Effector memory CD8-positive, alpha-beta T cell (primary cell): ENCODE measurements at regions not wholly inside any gene's neighbourhood (a gene's known extent, or its start where the extent isn't known, plus 50 kb on each side); places are given as distances from the start of the nearest gene placed in this dataset.

ENCODE experiments used
- ATAC-seq: fragments of 150-1000 bp; cut with Tn5 transposase; replicated peaks from 2 replicates; pipeline ENCODE4 v1.10.0; 2021; ENCODE audit warnings: mild to moderate bottlenecking, moderate library complexity
- DNase-seq, 3 experiments: peaks; one replicate each; pipeline ENCODE4 v3.0.0; 2021
- H3K27ac Mint-ChIP-seq, 2 donors: one replicate each; pipeline ENCODE4 v1.8.0; 2022; ENCODE audit warnings: mild to moderate bottlenecking in 2 of 2, mixed read lengths in 2 of 2, moderate library complexity in 2 of 2
- H3K27me3 Mint-ChIP-seq, 2 donors: one replicate each; pipeline ENCODE4 v1.8.0; 2022; ENCODE audit warnings: mixed read lengths in 2 of 2
- H3K36me3 Mint-ChIP-seq: one replicate; pipeline ENCODE4 v1.8.0; 2022; ENCODE audit warnings: mild to moderate bottlenecking, moderate library complexity, mixed read lengths; ENCODE audit not compliant: insufficient read depth
- H3K4me1 Mint-ChIP-seq, 2 donors: one replicate each; pipeline ENCODE4 v1.8.0; 2022; ENCODE audit warnings: low read depth in 2 of 2, mixed read lengths in 2 of 2
- H3K4me3 Mint-ChIP-seq, 2 donors: one replicate each; pipeline ENCODE4 v1.8.0; 2022; ENCODE audit warnings: mild to moderate bottlenecking in 2 of 2, mixed read lengths in 2 of 2, moderate library complexity in 2 of 2
- H3K9me3 Mint-ChIP-seq, 2 donors: one replicate each; pipeline ENCODE4 v1.8.0; 2022; ENCODE audit warnings: mixed read lengths in 2 of 2

DNA sequence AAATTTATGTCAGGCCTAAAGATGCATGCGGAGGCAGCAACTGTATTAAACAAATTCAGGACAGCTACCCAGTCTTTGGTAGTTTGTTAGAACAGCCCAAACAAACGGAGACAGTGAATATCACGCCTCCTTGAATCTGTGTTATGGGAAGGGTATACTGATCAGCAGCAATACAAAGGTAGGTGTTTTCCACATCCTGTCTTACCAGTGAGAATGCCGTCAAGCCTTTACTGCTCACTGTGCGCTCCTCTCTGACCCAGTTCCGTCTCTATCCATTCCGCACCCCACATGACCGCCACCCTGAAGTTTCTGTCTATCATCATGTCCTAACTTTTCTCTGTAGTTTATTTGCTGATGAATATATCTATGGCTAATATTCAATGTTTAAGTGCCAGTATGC lies 473.3 kb downstream of the LPIN1 start:
- Mint-ChIP-seq H3K27me3 (peaks cover 6 to 9% of the 10 kb centered on the region in 2 donors), H3K4me3 (no peak overlapping the region), H3K4me1 (peaks cover 3 to 12% of the 10 kb centered on the region in 2 donors), H3K36me3 (no peaks in the 10 kb centered on the region), H3K9me3 (peaks cover 3 to 12% of the 10 kb centered on the region in 2 donors), H3K27ac (peak overlapping the region in 1 of 2 donors; percentile 35)
- DNase-seq: no peak
- peak; percentile 99 for ATAC-seq

DNA sequence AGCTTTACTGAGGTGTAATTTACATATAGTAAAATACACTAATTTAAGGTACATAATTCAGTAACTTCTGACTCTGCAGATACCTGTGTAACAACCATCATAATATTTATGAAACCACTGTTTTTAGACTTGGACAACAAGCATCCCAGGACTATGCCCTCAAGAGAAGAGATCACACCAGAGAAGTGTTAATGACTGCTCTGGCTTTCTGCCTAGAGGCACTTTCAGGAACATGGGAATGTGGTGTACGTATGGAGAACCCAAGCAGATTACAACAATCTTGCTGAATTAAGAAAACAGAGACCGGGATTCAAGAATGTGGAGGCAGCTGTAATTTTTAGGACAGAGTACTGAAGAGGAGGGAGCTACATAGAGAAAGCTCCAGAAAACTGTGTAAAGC lies 475.2 kb downstream of the LPIN1 start:
- no peak overlapping the region for H3K4me3 Mint-ChIP-seq
- ATAC-seq (no peak), DNase-seq (no peak)
- H3K9me3 Mint-ChIP-seq: peaks cover 3 to 12% of the 10 kb centered on the region in 2 donors
- H3K27me3 Mint-ChIP-seq: peaks cover 6 to 9% of the 10 kb centered on the region in 2 donors
- H3K27ac Mint-ChIP-seq: no peak overlapping the region
- peaks cover 3 to 12% of the 10 kb centered on the region in 2 donors for H3K4me1 Mint-ChIP-seq
- no peaks in the 10 kb centered on the region for H3K36me3 Mint-ChIP-seq

DNA sequence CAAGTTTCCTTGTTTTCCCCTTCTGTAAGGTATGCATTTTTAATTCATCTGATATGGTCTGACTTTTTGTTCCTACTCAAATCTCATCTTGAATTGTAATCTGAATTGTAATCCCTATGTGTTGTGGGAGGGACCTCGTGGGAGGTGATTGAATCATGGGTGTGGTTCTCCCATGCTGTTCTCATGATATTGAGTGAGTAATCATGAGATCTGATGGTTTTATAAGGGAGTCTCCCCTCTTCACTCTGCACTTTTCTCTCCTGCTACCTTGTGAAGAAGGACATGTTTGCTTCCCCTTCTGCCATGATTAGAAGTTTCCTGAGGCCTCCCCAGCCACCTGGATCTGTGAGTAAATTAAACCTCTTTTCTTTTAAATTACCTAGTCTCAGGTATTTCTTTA lies 476.1 kb downstream of the LPIN1 start:
- no peak overlapping the region for H3K4me3 Mint-ChIP-seq
- H3K27me3 Mint-ChIP-seq: peaks cover 6 to 9% of the 10 kb centered on the region in 2 donors
- DNase-seq: no peak
- peaks cover 3 to 12% of the 10 kb centered on the region in 2 donors for H3K4me1 Mint-ChIP-seq
- H3K9me3 Mint-ChIP-seq: peaks cover 3 to 12% of the 10 kb centered on the region in 2 donors
- no peak for ATAC-seq
- H3K27ac Mint-ChIP-seq: no peak overlapping the region
- H3K36me3 Mint-ChIP-seq: no peaks in the 10 kb centered on the region

DNA sequence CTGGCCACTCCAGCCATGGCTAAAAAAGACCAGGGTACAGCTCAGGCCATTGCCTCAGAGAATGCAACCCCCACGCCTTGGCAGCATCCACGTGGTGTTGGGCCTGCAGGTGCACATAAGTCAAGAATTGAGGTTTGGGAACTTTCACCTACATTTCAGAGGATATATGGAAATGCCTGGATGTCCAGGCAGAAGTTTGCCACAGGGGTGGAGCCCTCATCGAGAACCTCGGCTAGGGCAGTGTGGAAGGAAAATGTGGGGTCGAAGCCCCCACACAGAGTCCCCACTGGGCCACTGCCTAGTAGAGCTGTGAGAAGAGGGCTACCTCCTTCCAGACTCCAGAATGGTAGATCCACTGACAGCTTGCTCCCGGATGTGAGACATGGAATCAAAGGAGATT lies 477.3 kb downstream of the LPIN1 start:
- ATAC-seq: no peak

DNA sequence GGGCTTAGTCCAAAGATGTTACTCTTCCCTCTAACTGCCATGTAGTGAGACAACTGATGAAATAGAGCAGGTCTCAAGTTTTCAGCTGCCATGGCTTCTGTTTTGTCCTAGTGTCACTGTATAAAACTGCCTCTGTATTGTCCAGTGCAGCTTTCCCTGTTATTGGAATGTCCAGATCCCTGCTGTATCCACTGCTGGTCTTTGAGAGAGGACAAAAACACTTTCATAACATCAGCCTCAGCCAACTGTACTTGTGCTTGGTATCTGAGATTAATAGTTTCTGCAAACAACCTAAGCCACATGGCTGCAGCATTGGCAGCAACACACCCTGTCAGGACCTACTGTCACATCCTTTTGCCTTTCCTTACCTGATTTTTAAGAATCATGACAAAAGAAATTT lies 480.2 kb downstream of the LPIN1 start:
- DNase-seq (no peak), ATAC-seq (no peak)
- Mint-ChIP-seq H3K36me3 (no peaks in the 10 kb centered on the region), H3K9me3 (peaks cover 3 to 12% of the 10 kb centered on the region in 2 donors), H3K27me3 (peaks cover 0 to 4% of the 10 kb centered on the region in 2 donors), H3K27ac (no peak overlapping the region), H3K4me1 (no peaks in the 10 kb centered on the region), H3K4me3 (no peak overlapping the region)

More for the DNA sequence above, 477.3 kb downstream of the LPIN1 start:
- Mint-ChIP-seq H3K4me1 (peaks cover 3 to 12% of the 10 kb centered on the region in 2 donors), H3K27me3 (peaks cover 5 to 13% of the 10 kb centered on the region in 2 donors), H3K27ac (no peak overlapping the region), H3K9me3 (peaks cover 3 to 12% of the 10 kb centered on the region in 2 donors), H3K36me3 (no peaks in the 10 kb centered on the region), H3K4me3 (no peak overlapping the region)
- no peak for DNase-seq

DNA sequence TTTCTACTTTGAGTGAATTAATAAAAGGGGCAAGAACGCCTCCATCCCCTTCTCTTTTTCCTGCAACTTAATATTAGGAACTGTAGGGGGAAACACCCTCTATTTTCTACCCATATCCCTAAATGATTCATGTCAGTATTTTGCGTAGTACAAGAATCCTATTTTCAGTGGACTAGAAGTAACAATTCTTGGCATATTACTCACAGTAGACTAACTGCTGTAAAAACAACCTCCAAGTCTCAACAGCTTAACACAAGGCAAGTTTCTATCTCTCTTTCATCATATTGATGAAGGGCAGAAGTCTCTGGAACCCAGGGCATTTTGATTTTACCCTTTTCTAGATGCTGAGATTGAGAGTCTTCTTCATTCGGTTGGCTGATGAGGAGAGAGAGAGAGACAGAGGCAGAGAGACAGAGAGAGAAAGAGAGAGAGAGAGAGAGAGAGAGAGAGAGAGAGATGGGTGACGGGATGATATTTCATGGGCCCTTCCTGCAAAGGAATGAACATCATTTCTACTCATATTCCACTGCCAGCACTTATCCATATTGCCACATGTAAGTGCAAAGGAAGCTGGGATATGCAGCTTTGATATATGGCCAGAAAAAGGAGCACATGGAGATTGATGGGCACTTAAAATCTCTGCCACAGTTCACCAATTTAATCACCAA lies 481.6 kb downstream of the LPIN1 start:
- Mint-ChIP-seq H3K27me3 (peaks cover 0 to 4% of the 10 kb centered on the region in 2 donors), H3K27ac (no peak overlapping the region), H3K9me3 (peaks cover 0 to 6% of the 10 kb centered on the region in 2 donors), H3K4me3 (no peak overlapping the region), H3K36me3 (no peaks in the 10 kb centered on the region), H3K4me1 (no peaks in the 10 kb centered on the region)
- no peak for DNase-seq
- ATAC-seq: no peak

DNA sequence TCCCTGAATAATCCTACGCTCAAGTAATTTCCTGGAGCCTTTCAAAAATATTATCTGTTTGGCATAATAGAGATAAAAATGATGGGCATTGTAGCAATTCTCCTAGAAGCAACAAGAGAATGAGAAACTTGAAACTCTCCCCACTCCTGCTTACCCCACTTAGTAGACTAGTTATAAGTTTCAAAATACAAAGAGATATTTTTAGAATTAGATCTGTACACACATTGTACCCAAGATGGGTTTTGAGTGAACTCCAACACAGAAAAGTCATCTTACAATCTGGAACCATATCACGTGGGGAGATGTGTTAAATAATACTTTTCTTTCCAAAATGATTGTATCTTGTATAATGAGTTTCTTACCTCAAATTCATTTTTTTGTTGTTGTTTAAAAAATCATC lies 484.9 kb downstream of the LPIN1 start:
- no peaks in the 10 kb centered on the region for H3K9me3 Mint-ChIP-seq
- H3K27me3 Mint-ChIP-seq: peaks cover 0 to 4% of the 10 kb centered on the region in 2 donors
- no peak overlapping the region for H3K27ac Mint-ChIP-seq
- no peak for ATAC-seq
- H3K4me1 Mint-ChIP-seq: no peaks in the 10 kb centered on the region
- DNase-seq: no peak
- no peaks in the 10 kb centered on the region for H3K36me3 Mint-ChIP-seq
- H3K4me3 Mint-ChIP-seq: no peak overlapping the region

DNA sequence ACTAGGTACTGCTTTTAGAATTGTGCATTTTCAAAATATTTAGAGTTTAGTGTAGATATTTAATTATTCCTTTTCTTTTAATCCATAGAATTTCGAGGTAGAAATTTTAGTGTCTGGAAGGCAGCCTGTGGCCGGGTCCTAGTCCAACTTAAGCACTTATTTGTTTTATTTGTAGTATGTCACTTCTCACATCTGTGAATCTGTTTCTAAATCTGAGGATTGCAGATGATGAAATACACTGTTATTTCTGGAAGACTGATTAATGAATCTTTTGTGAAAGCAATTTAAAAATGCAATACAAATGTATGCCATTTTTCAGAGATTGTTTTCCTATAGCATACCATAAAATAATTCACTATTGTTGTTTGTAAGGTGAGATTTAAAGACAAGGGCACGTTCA lies 483.9 kb upstream of the TRIB2 start:
- Mint-ChIP-seq H3K9me3 (no peaks in the 10 kb centered on the region), H3K36me3 (no peaks in the 10 kb centered on the region)

DNA sequence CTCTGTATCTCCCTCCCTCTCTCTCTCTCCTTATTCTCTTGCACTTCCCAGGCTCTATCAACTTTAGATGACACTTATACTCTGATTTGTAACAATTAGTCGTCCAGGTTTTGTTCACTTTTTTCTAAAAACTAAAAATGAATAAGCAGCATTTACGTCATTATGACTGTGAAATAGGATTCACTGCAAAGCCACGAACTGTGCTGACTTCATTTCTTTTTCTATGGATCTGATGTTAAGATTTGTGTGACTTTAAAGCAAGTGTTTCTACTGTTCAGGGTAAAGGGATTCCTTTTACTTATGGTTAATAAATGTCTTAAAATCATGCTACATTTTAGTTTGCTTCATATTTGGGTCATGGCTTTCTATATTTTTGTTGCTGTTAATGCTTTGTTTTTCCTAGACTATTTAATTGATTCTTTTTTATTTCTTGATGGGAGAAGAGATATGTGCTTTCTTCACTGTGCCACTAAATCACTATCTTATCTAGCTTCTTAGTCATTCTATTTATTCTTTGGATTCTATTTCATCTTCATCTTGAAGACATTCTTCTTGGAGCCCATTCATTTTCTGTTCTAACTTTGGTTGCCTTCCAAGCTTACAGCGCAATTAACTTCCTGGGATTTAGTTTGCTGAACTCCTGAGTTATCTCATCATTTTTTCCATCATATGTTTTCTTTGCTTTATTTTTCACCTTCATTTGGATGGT lies 480.4 kb upstream of the TRIB2 start:
- Mint-ChIP-seq H3K36me3 (no peaks in the 10 kb centered on the region), H3K4me1 (no peaks in the 10 kb centered on the region), H3K27me3 (no peaks in the 10 kb centered on the region), H3K9me3 (no peaks in the 10 kb centered on the region), H3K4me3 (no peak overlapping the region), H3K27ac (no peak overlapping the region)
- DNase-seq: no peak
- no peak for ATAC-seq

More for the DNA sequence above, 483.9 kb upstream of the TRIB2 start:
- DNase-seq (no peak), ATAC-seq (no peak)
- Mint-ChIP-seq H3K4me3 (no peak overlapping the region), H3K4me1 (no peaks in the 10 kb centered on the region), H3K27ac (no peak overlapping the region), H3K27me3 (peaks cover 0 to 4% of the 10 kb centered on the region in 2 donors)

DNA sequence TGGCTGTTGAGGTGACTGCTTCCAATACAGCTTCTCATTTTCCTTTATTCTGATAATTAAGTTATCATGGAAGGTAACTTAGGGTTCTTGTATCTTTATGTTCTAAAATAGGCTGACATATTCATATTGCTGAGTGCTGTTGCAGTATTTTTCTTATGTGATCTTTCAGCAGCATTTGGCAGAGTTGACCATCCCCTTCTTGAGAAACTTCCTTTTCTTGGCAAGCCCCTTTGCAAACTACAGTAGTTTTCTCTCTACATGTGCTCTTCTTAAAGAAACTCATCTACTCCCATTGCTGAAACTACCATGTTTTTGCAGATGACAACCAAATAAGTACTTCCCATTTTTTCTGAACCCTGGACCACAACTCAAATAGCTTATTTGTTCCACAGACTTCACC lies 476.5 kb upstream of the TRIB2 start:
- no peak overlapping the region for H3K4me3 Mint-ChIP-seq
- H3K4me1 Mint-ChIP-seq: no peaks in the 10 kb centered on the region
- H3K27me3 Mint-ChIP-seq: no peaks in the 10 kb centered on the region
- H3K36me3 Mint-ChIP-seq: no peaks in the 10 kb centered on the region
- ATAC-seq: no peak
- no peaks in the 10 kb centered on the region for H3K9me3 Mint-ChIP-seq
- no peak for DNase-seq
- H3K27ac Mint-ChIP-seq: no peak overlapping the region

DNA sequence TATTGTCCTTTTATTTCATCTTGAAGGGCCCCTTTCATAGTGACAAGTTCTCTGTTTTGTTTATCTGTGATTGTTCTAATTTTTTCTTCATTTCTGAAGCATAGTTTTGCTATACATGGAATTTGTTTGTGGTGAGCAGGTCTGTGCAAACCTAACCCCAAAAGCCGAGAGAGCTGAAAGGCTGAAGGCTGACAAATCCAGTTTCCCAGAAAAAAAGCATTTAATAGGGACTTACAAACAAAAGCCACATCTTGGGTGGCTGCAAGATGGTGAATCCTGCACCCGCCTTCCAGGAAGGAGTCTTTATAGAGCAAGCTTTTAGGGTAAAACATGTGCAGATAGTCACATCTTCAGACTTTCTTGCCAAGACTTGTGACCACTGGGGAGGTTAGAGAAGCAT lies 473.4 kb upstream of the TRIB2 start:
- no peaks in the 10 kb centered on the region for H3K36me3 Mint-ChIP-seq
- H3K4me3 Mint-ChIP-seq: no peak overlapping the region
- ATAC-seq (no peak), DNase-seq (no peak)
- no peaks in the 10 kb centered on the region for H3K4me1 Mint-ChIP-seq
- no peaks in the 10 kb centered on the region for H3K9me3 Mint-ChIP-seq
- peaks cover 0 to 5% of the 10 kb centered on the region in 2 donors for H3K27me3 Mint-ChIP-seq
- no peak overlapping the region for H3K27ac Mint-ChIP-seq

DNA sequence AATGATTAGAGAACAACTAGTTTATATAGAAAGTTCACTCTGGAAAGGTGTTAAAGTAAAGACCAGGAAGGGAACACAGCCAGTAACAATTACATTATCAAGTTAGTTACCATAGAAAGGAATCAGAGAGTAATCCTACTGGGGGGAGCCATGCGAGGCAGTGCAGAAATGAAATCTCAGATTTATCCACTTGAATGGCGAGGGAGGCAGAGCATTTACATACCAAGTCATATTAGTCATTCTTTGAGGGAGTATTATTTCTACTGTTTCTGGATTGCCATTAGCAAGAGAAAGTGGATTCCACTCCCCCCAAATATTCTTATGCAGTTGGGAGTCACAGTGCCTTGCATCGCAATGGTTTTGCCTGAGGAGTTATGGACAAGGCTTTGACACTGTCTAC lies 472.7 kb upstream of the TRIB2 start:
- Mint-ChIP-seq H3K36me3 (no peaks in the 10 kb centered on the region), H3K4me1 (no peaks in the 10 kb centered on the region), H3K27ac (no peak overlapping the region), H3K27me3 (peaks cover 0 to 5% of the 10 kb centered on the region in 2 donors), H3K4me3 (no peak overlapping the region), H3K9me3 (no peaks in the 10 kb centered on the region)
- no peak for DNase-seq
- ATAC-seq: no peak

DNA sequence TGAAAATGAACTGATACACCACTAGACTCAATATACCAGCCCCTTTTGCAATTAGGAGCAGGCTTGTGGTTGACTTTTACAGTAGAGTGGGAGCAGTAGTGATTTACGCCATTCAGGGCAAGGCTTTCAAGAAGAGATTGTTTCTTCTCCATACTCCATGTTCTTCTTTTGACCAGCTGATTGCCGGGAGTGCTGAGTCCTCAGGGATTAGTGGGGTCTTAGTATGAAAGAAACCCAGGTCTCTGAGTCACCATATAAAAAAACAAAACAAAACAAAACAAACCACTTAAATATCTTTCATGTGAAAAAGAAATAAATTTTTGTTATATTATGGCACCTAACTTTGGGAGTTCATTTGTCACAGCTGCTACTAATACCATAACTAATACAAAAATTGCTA lies 465.6 kb upstream of the TRIB2 start:
- Mint-ChIP-seq H3K27ac (no peak overlapping the region), H3K4me1 (no peaks in the 10 kb centered on the region), H3K36me3 (peaks cover 3% of the 10 kb centered on the region)

DNA sequence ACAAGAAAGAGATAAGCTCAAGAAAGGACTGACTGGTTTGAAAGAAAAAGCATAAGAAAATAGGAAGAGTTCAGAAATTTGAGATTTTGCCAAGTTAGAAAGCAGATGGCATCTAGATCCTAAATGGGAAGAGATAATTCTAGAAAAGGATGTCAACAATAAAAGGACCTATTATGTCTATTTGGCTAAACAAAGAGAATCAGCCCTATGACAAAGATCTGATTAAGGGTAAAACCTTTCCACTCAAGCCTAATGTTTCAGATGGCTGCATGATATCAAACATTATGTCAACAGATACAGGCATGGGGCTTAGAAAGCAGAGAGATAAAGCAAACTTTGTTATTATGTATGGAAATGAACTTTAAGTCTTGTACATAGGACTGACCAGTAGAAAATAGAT lies 465.0 kb upstream of the TRIB2 start:
- H3K36me3 Mint-ChIP-seq: peaks cover 3% of the 10 kb centered on the region
- DNase-seq (no peak), ATAC-seq (no peak)
- no peak overlapping the region for H3K27ac Mint-ChIP-seq
- peaks cover 0 to 9% of the 10 kb centered on the region in 2 donors for H3K27me3 Mint-ChIP-seq
- H3K4me3 Mint-ChIP-seq: no peak overlapping the region
- no peaks in the 10 kb centered on the region for H3K4me1 Mint-ChIP-seq
- peaks cover 0 to 3% of the 10 kb centered on the region in 2 donors for H3K9me3 Mint-ChIP-seq

More for the DNA sequence above, 465.6 kb upstream of the TRIB2 start:
- Mint-ChIP-seq H3K4me3 (no peak overlapping the region), H3K27me3 (peaks cover 0 to 9% of the 10 kb centered on the region in 2 donors), H3K9me3 (peaks cover 0 to 3% of the 10 kb centered on the region in 2 donors)
- DNase-seq (no peak), ATAC-seq (no peak)
